Vagina (tissue), 2 donors: ENCODE measurements at regions not wholly inside any gene's neighbourhood (a gene's known extent, or its start where the extent isn't known, plus 50 kb on each side); places are given as distances from the start of the nearest gene placed in this dataset.
"Not testable (repeated sequence)": the region's sequence is repeated elsewhere in the genome, so short reads cannot be mapped to it uniquely, and the experiment has no call there.

ENCODE experiments used
- DNase-seq, 2 donors: peaks; one replicate each; pipeline ENCODE4 v3.0.0-alpha.2; 2017; ENCODE audit errors: extremely low spot score in 2 of 2
- H3K27ac ChIP-seq: fragments of 200-600 bp; sonication (generic); one replicate; pipeline ENCODE4 v1.5.1; 2019
- H3K27me3 ChIP-seq: fragments of 200-600 bp; sonication (generic); one replicate; pipeline ENCODE4 v1.5.1; 2019
- H3K36me3 ChIP-seq, 2 donors: fragments of 200-600 bp; sonication (generic); one replicate each; pipeline ENCODE4 v1.5.1; 2017 to 2019
- H3K4me1 ChIP-seq: fragments of 200-600 bp; sonication (generic); one replicate; pipeline ENCODE4 v1.5.1; 2019
- H3K4me3 ChIP-seq, 2 donors: fragments of 200-600 bp; sonication (generic); 1 replicate in 1 of 2; 2 replicates in 1 of 2; pipeline ENCODE4 v1.5.1; 2016 to 2019
- H3K9me3 ChIP-seq: fragments of 200-600 bp; sonication (generic); one replicate; pipeline ENCODE4 v1.5.1; 2019
- CTCF ChIP-seq, 3 experiments: fragments of 450-650 bp in 2 of 3; fragments of 200-600 bp in 1 of 3; sonication (generic) in 1 of 3; IDR thresholded peaks; one replicate each; pipeline ENCODE4 v1.5.1; 2017 to 2019; ENCODE audit warnings: antibody characterized with exemption in 3 of 3, mild to moderate bottlenecking in 2 of 3, moderate library complexity in 2 of 3
- POLR2A ChIP-seq, 2 donors: fragments of 450-650 bp; IDR thresholded peaks; one replicate each; pipeline ENCODE4 v1.6.1; 2017; ENCODE audit warnings: antibody characterized with exemption in 2 of 2, mild to moderate bottlenecking in 2 of 2, moderate library complexity in 2 of 2
- POLR2AphosphoS5 ChIP-seq, 2 donors: sonication (generic); formaldehyde crosslinking; IDR thresholded peaks; one replicate each; pipeline ENCODE4 v1.9.0; 2017; ENCODE audit warnings: antibody characterized with exemption in 2 of 2, mild to moderate bottlenecking in 2 of 2, low read depth in 1 of 2; ENCODE audit not compliant: insufficient read depth in 1 of 2
- intact Hi-C: fragments of 100-400 bp; cut with DNase I; formaldehyde crosslinking; loops from one replicate; pipeline ENCODE4 v1.15.1; 2023

GRCh38 chr2:188028739-188029138 lies 262.9 kb upstream of the GULP1 start:
- no peak overlapping the region for H3K4me3 ChIP-seq
- H3K27ac ChIP-seq = no peak overlapping the region
- H3K4me1 ChIP-seq = no peaks in the 10 kb centered on the region
- intact Hi-C loops = no loop called here
- no peak for TF ChIP-seq POLR2AphosphoS5 (IDR thresholded peaks at IDR 0.05; ENCODE audit: insufficient read depth in 1 of 2, low read depth in 1 of 2)
- TF ChIP-seq POLR2A (IDR thresholded peaks at IDR 0.05) = no peak
- H3K27me3 ChIP-seq = no peaks in the 10 kb centered on the region
- H3K36me3 ChIP-seq = no peaks in the 10 kb centered on the region
- H3K9me3 ChIP-seq = no peaks in the 10 kb centered on the region
- DNase-seq = no peak

- intact Hi-C loops = no loop called here
- no peak overlapping the region for H3K27ac ChIP-seq
- no peaks in the 10 kb centered on the region for H3K36me3 ChIP-seq
These were observed 259.4 kb upstream of the GULP1 start for GRCh38 chr2:188032306-188032705.

GRCh38 chr2:188032786-188033185 lies 258.9 kb upstream of the GULP1 start:
- no peak overlapping the region for H3K4me3 ChIP-seq
- H3K27ac ChIP-seq = no peak overlapping the region
- H3K4me1 ChIP-seq = no peaks in the 10 kb centered on the region
- no peaks in the 10 kb centered on the region for H3K36me3 ChIP-seq
- no peaks in the 10 kb centered on the region for H3K9me3 ChIP-seq
- TF ChIP-seq CTCF (IDR thresholded peaks at IDR 0.05) (no peak), POLR2AphosphoS5 (IDR thresholded peaks at IDR 0.05; ENCODE audit: insufficient read depth in 1 of 2, low read depth in 1 of 2) (no peak), POLR2A (IDR thresholded peaks at IDR 0.05) (no peak)
- intact Hi-C loops = no loop called here
- H3K27me3 ChIP-seq = no peaks in the 10 kb centered on the region
- no peak for DNase-seq

More at GRCh38 chr2:188032306-188032705, 259.4 kb upstream of the GULP1 start:
- H3K4me1 ChIP-seq = no peaks in the 10 kb centered on the region
- H3K4me3 ChIP-seq = no peak overlapping the region
- TF ChIP-seq POLR2AphosphoS5 (IDR thresholded peaks at IDR 0.05; ENCODE audit: insufficient read depth in 1 of 2, low read depth in 1 of 2) = no peak
- TF ChIP-seq CTCF (IDR thresholded peaks at IDR 0.05) = no peak
- no peak for TF ChIP-seq POLR2A (IDR thresholded peaks at IDR 0.05)
- H3K9me3 ChIP-seq = no peaks in the 10 kb centered on the region
- DNase-seq = no peak
- no peaks in the 10 kb centered on the region for H3K27me3 ChIP-seq

- H3K4me1 ChIP-seq, H3K27me3 ChIP-seq, H3K4me3 ChIP-seq, intact Hi-C loops, DNase-seq, H3K36me3 ChIP-seq, H3K9me3 ChIP-seq, H3K27ac ChIP-seq: not testable (repeated sequence)
These were observed 258.4 kb upstream of the GULP1 start for GRCh38 chr2:188033240-188033639.

GRCh38 chr2:188034102-188034501 lies 257.6 kb upstream of the GULP1 start:
- intact Hi-C loops, H3K27ac ChIP-seq, H3K4me3 ChIP-seq, H3K36me3 ChIP-seq, H3K9me3 ChIP-seq, H3K4me1 ChIP-seq, DNase-seq, H3K27me3 ChIP-seq: not testable (repeated sequence)

GRCh38 chr2:188035377-188035776 lies 256.3 kb upstream of the GULP1 start:
- H3K27me3 ChIP-seq, H3K4me3 ChIP-seq, H3K9me3 ChIP-seq, DNase-seq, intact Hi-C loops, H3K4me1 ChIP-seq, H3K36me3 ChIP-seq, H3K27ac ChIP-seq: not testable (repeated sequence)

- H3K27me3 ChIP-seq, intact Hi-C loops, H3K36me3 ChIP-seq, DNase-seq, H3K4me3 ChIP-seq, H3K27ac ChIP-seq, H3K4me1 ChIP-seq, H3K9me3 ChIP-seq: not testable (repeated sequence)
These were observed 254.9 kb upstream of the GULP1 start for GRCh38 chr2:188036786-188037185.

- TF ChIP-seq CTCF (IDR thresholded peaks at IDR 0.05) (no peak), POLR2A (IDR thresholded peaks at IDR 0.05) (no peak), POLR2AphosphoS5 (IDR thresholded peaks at IDR 0.05; ENCODE audit: insufficient read depth in 1 of 2, low read depth in 1 of 2) (no peak)
- intact Hi-C loops = no loop called here
- H3K4me3 ChIP-seq = no peak overlapping the region
These were observed 252.4 kb upstream of the GULP1 start for GRCh38 chr2:188039307-188039706.

More at GRCh38 chr2:188039307-188039706, 252.4 kb upstream of the GULP1 start:
- no peak for DNase-seq
- H3K9me3 ChIP-seq = no peaks in the 10 kb centered on the region
- no peak overlapping the region for H3K27ac ChIP-seq
- no peaks in the 10 kb centered on the region for H3K36me3 ChIP-seq
- H3K4me1 ChIP-seq = no peaks in the 10 kb centered on the region
- no peaks in the 10 kb centered on the region for H3K27me3 ChIP-seq
